ENCODE measurements at regions not wholly inside any gene's neighbourhood (a gene's known extent, or its start where the extent isn't known, plus 50 kb on each side); places are given as distances from the start of the nearest gene placed in this dataset.
"Not testable (repeated sequence)": the region's sequence is repeated elsewhere in the genome, so short reads cannot be mapped to it uniquely, and the experiment has no call there.

GRCh38 chr22:49657974-49658590 lies 169.6 kb downstream of the BRD1 start:
- no peak for TF ChIP-seq CTCF (conservative IDR thresholded peaks at IDR 0.05)
- Mint-ChIP-seq H3K27me3 (ENCODE audit: low read depth) (peaks cover 37% of the 10 kb centered on the region), H3K36me3 (ENCODE audit: low read depth) (no peaks in the 10 kb centered on the region), H3K9me3 (no peaks in the 10 kb centered on the region), H3K4me3 (no peak overlapping the region), H3K4me1 (peaks cover 5% of the 10 kb centered on the region), H3K27ac (ENCODE audit: unreplicated experiment) (no peak overlapping the region)
- no peak for DNase-seq (ENCODE audit: low read depth, low spot score)

- no peak for TF ChIP-seq CTCF (conservative IDR thresholded peaks at IDR 0.05)
- Mint-ChIP-seq H3K27ac (ENCODE audit: unreplicated experiment) (peak overlapping the region; percentile 36), H3K4me1 (peaks cover 5% of the 10 kb centered on the region), H3K9me3 (no peaks in the 10 kb centered on the region), H3K4me3 (no peak overlapping the region), H3K27me3 (ENCODE audit: low read depth) (peaks cover 31% of the 10 kb centered on the region), H3K36me3 (ENCODE audit: low read depth) (no peaks in the 10 kb centered on the region)
- no peak for DNase-seq (ENCODE audit: low read depth, low spot score)
Observed at GRCh38 chr22:49657275-49657973, 170.2 kb downstream of the BRD1 start.

- not testable (repeated sequence) for H3K27ac Mint-ChIP-seq (ENCODE audit: unreplicated experiment); H3K4me3 Mint-ChIP-seq; DNase-seq (ENCODE audit: low read depth, low spot score); H3K36me3 Mint-ChIP-seq (ENCODE audit: low read depth); H3K9me3 Mint-ChIP-seq; H3K4me1 Mint-ChIP-seq
- H3K27me3 Mint-ChIP-seq (ENCODE audit: low read depth) = peaks cover 28% of the 10 kb centered on the region
Observed at GRCh38 chr22:49656883-49657274, 170.8 kb downstream of the BRD1 start.

- no peak overlapping the region for H3K4me3 Mint-ChIP-seq
- no peak for DNase-seq (ENCODE audit: low read depth, low spot score)
- H3K27ac Mint-ChIP-seq (ENCODE audit: unreplicated experiment) = no peak overlapping the region
- H3K9me3 Mint-ChIP-seq = no peaks in the 10 kb centered on the region
- no peaks in the 10 kb centered on the region for H3K36me3 Mint-ChIP-seq (ENCODE audit: low read depth)
- H3K27me3 Mint-ChIP-seq (ENCODE audit: low read depth) = peaks cover 28% of the 10 kb centered on the region
- TF ChIP-seq CTCF (conservative IDR thresholded peaks at IDR 0.05) = no peak
- peaks cover 5% of the 10 kb centered on the region for H3K4me1 Mint-ChIP-seq
Observed at GRCh38 chr22:49656291-49656851, 171.3 kb downstream of the BRD1 start.

- no peak for TF ChIP-seq CTCF (conservative IDR thresholded peaks at IDR 0.05)
- no peak for DNase-seq (ENCODE audit: low read depth, low spot score)
Observed at GRCh38 chr22:49655168-49655812, 172.4 kb downstream of the BRD1 start.

More at GRCh38 chr22:49655168-49655812, 172.4 kb downstream of the BRD1 start:
- Mint-ChIP-seq H3K27ac (ENCODE audit: unreplicated experiment) (no peak overlapping the region), H3K4me3 (no peak overlapping the region), H3K36me3 (ENCODE audit: low read depth) (no peaks in the 10 kb centered on the region), H3K9me3 (no peaks in the 10 kb centered on the region), H3K4me1 (peaks cover 13% of the 10 kb centered on the region), H3K27me3 (ENCODE audit: low read depth) (peaks cover 28% of the 10 kb centered on the region)

Data from neural crest cell (in vitro differentiated cells).